Hematopoietic multipotent progenitor cell treated with erythropoietin and hydrocortisone succinate and interleukin-3 and kit ligand, for 4 days (in vitro differentiated cells): ENCODE measurements at regions not wholly inside any gene's neighbourhood (a gene's known extent, or its start where the extent isn't known, plus 50 kb on each side); places are given as distances from the start of the nearest gene placed in this dataset.
"Not testable (repeated sequence)": the region's sequence is repeated elsewhere in the genome, so short reads cannot be mapped to it uniquely, and the experiment has no call there.

Experiments used
- DNase-seq: peaks from one replicate; pipeline ENCODE4 v3.0.0-alpha.2; 2015

- DNase-seq: no peak
These were observed 77.3 kb downstream of the PPCDC start for GRCh38 chr15:75100679-75101078.

GRCh38 chr15:75104804-75105557, 81.6 kb downstream of the PPCDC start:
- peak; percentile 93 for DNase-seq

- DNase-seq: no peak
These were observed 84.1 kb downstream of the PPCDC start for GRCh38 chr15:75107516-75107907.

- DNase-seq: peak; percentile 97
These were observed 84.8 kb downstream of the PPCDC start for GRCh38 chr15:75107908-75108838.

GRCh38 chr15:75109021-75109735, 85.8 kb downstream of the PPCDC start:
- peak; percentile 59 for DNase-seq

GRCh38 chr15:75109736-75110130, 86.3 kb downstream of the PPCDC start:
- DNase-seq: peak; percentile 81

- no peak for DNase-seq
These were observed 89.0 kb downstream of the PPCDC start for GRCh38 chr15:75112278-75112847.

GRCh38 chr15:75112848-75113492, 88.7 kb upstream of the C15orf39 start:
- DNase-seq: no peak

GRCh38 chr15:75114327-75114726, 87.4 kb upstream of the C15orf39 start:
- no peak for DNase-seq

GRCh38 chr15:75114796-75115195, 86.9 kb upstream of the C15orf39 start:
- no peak for DNase-seq

- DNase-seq: not testable (repeated sequence)
These were observed 86.2 kb upstream of the C15orf39 start for GRCh38 chr15:75115411-75115913.

GRCh38 chr15:75116143-75116542, 85.5 kb upstream of the C15orf39 start:
- DNase-seq: not testable (repeated sequence)

GRCh38 chr15:75117993-75118392, 83.7 kb upstream of the C15orf39 start:
- no peak for DNase-seq

GRCh38 chr15:75119312-75119711, 82.4 kb upstream of the C15orf39 start:
- DNase-seq: not testable (repeated sequence)

GRCh38 chr15:75121491-75121890, 80.2 kb upstream of the C15orf39 start:
- DNase-seq: no peak

- peak; percentile 74 for DNase-seq
These were observed 78.3 kb upstream of the C15orf39 start for GRCh38 chr15:75123395-75123794.

GRCh38 chr15:75124278-75124677, 77.4 kb upstream of the C15orf39 start:
- peak; percentile 49 for DNase-seq

GRCh38 chr15:75125935-75126334, 75.7 kb upstream of the C15orf39 start:
- no peak for DNase-seq

- DNase-seq: no peak
These were observed 74.7 kb upstream of the C15orf39 start for GRCh38 chr15:75126864-75127580.

GRCh38 chr15:75129788-75130187, 71.9 kb upstream of the C15orf39 start:
- DNase-seq: no peak

GRCh38 chr15:75131269-75131643, 70.4 kb upstream of the C15orf39 start:
- no peak for DNase-seq
